HG03521 (cell line): ENCODE measurements at regions not wholly inside any gene's neighbourhood (a gene's known extent, or its start where the extent isn't known, plus 50 kb on each side); places are given as distances from the start of the nearest gene placed in this dataset.
"Not testable (repeated sequence)": the region's sequence is repeated elsewhere in the genome, so short reads cannot be mapped to it uniquely, and the experiment has no call there.

Experiments
- ATAC-seq: cut with Tn5 transposase; IDR thresholded peaks from one replicate; pipeline ENCODE4 v1.9.1; 2021; ENCODE audit warnings: mild to moderate bottlenecking, moderate library complexity; ENCODE audit not compliant: unreplicated experiment

GRCh38 chr6:112851146-112851545, 504.0 kb downstream of the RFPL4B start:
- no peak for ATAC-seq

- no peak for ATAC-seq
Observed at GRCh38 chr6:112853162-112853561, 506.0 kb downstream of the RFPL4B start.

GRCh38 chr6:112863753-112864152, 516.6 kb downstream of the RFPL4B start:
- ATAC-seq = no peak

- no peak for ATAC-seq
Observed at GRCh38 chr6:112865131-112865530, 518.0 kb downstream of the RFPL4B start.

GRCh38 chr6:112874881-112875280, 527.8 kb downstream of the RFPL4B start:
- ATAC-seq = no peak

GRCh38 chr6:112877134-112878100, 530.3 kb downstream of the RFPL4B start:
- no peak for ATAC-seq

- ATAC-seq = peak; percentile 99
Observed at GRCh38 chr6:112879920-112880413, 532.8 kb downstream of the RFPL4B start.

GRCh38 chr6:112881027-112881426, 533.9 kb downstream of the RFPL4B start:
- ATAC-seq = no peak

- ATAC-seq = no peak
Observed at GRCh38 chr6:112881828-112882780, 535.0 kb downstream of the RFPL4B start.

- no peak for ATAC-seq
Observed at GRCh38 chr6:112883095-112883494, 536.0 kb downstream of the RFPL4B start.

GRCh38 chr6:112886415-112886814, 539.3 kb downstream of the RFPL4B start:
- ATAC-seq = no peak

GRCh38 chr6:112887424-112887823, 540.3 kb downstream of the RFPL4B start:
- not testable (repeated sequence) for ATAC-seq

GRCh38 chr6:112899541-112899940, 552.4 kb downstream of the RFPL4B start:
- ATAC-seq = no peak

GRCh38 chr6:112903361-112903760, 556.2 kb downstream of the RFPL4B start:
- ATAC-seq = no peak

- ATAC-seq = no peak
Observed at GRCh38 chr6:112906726-112907125, 559.6 kb downstream of the RFPL4B start.

GRCh38 chr6:112909781-112910180, 562.7 kb downstream of the RFPL4B start:
- ATAC-seq = no peak

GRCh38 chr6:112910256-112910655, 563.1 kb downstream of the RFPL4B start:
- ATAC-seq = no peak

GRCh38 chr6:112911959-112912358, 564.8 kb downstream of the RFPL4B start:
- no peak for ATAC-seq

GRCh38 chr6:112912416-112913101, 565.4 kb downstream of the RFPL4B start:
- no peak for ATAC-seq

GRCh38 chr6:112919744-112920143, 572.6 kb downstream of the RFPL4B start:
- not testable (repeated sequence) for ATAC-seq

GRCh38 chr6:112920994-112921393, 573.9 kb downstream of the RFPL4B start:
- ATAC-seq = no peak
